Tongue (tissue), 1 donor: ENCODE measurements at regions not wholly inside any gene's neighbourhood (a gene's known extent, or its start where the extent isn't known, plus 50 kb on each side); places are given as distances from the start of the nearest gene placed in this dataset.
A peak's percentile ranks its signal among the peaks of the same experiment; 100 is the strongest.
"Not testable (repeated sequence)": the region's sequence is repeated elsewhere in the genome, so short reads cannot be mapped to it uniquely, and the experiment has no call there.

Experiments
- DNase-seq: peaks from one replicate; pipeline ENCODE4 v3.0.0-alpha.2; 2015

- no peak for DNase-seq
Observed at GRCh38 chr1:38787041-38787440, 72.5 kb downstream of the RRAGC start.

- DNase-seq, result no peak
Observed at GRCh38 chr1:38786040-38786436, 73.5 kb downstream of the RRAGC start.

- DNase-seq, result peak; percentile 48
Observed at GRCh38 chr1:38785285-38786039, 74.1 kb downstream of the RRAGC start.

GRCh38 chr1:38784452-38785284 lies 74.9 kb downstream of the RRAGC start:
- DNase-seq, result no peak

GRCh38 chr1:38783640-38784229 lies 75.8 kb downstream of the RRAGC start:
- DNase-seq, result no peak

- DNase-seq, result no peak
Observed at GRCh38 chr1:38781872-38782617, 77.5 kb downstream of the RRAGC start.

- no peak for DNase-seq
Observed at GRCh38 chr1:38780133-38780532, 79.4 kb downstream of the RRAGC start.

- DNase-seq, result no peak
Observed at GRCh38 chr1:38779491-38779890, 80.1 kb downstream of the RRAGC start.

GRCh38 chr1:38778521-38778920 lies 81.1 kb downstream of the RRAGC start:
- DNase-seq, result no peak

GRCh38 chr1:38778051-38778450 lies 81.5 kb downstream of the RRAGC start:
- no peak for DNase-seq

- DNase-seq, result no peak
Observed at GRCh38 chr1:38777464-38777957, 82.1 kb downstream of the RRAGC start.

GRCh38 chr1:38776466-38777065 lies 83.0 kb downstream of the RRAGC start:
- no peak for DNase-seq

- DNase-seq, result no peak
Observed at GRCh38 chr1:38775175-38775845, 84.3 kb downstream of the RRAGC start.

- no peak for DNase-seq
Observed at GRCh38 chr1:38773483-38773882, 86.1 kb downstream of the RRAGC start.

GRCh38 chr1:38772953-38773352 lies 86.6 kb downstream of the RRAGC start:
- DNase-seq, result no peak

GRCh38 chr1:38772026-38772425 lies 87.5 kb downstream of the RRAGC start:
- DNase-seq, result no peak

- not testable (repeated sequence) for DNase-seq
Observed at GRCh38 chr1:38770516-38771173, 88.9 kb downstream of the RRAGC start.

- DNase-seq, result no peak
Observed at GRCh38 chr1:38766125-38766524, 93.4 kb downstream of the RRAGC start.

GRCh38 chr1:38763121-38763520 lies 96.5 kb downstream of the RRAGC start:
- DNase-seq, result no peak

GRCh38 chr1:38760562-38760961 lies 99.0 kb downstream of the RRAGC start:
- no peak for DNase-seq

- no peak for DNase-seq
Observed at GRCh38 chr1:38758820-38759219, 100.8 kb downstream of the RRAGC start.
